Erythroblast (primary cell): ENCODE measurements at regions not wholly inside any gene's neighbourhood (a gene's known extent, or its start where the extent isn't known, plus 50 kb on each side); places are given as distances from the start of the nearest gene placed in this dataset.

Experiments used
- GATA1 ChIP-seq: IDR thresholded peaks from 2 replicates; pipeline ENCODE4 v1.6.1; 2011; ENCODE audit warnings: low read depth, mild to moderate bottlenecking, control low read depth, low read length, moderate library complexity
- POLR2A ChIP-seq: IDR thresholded peaks from 2 replicates; pipeline ENCODE4 v1.6.1; 2011; ENCODE audit warnings: mild to moderate bottlenecking, low read length

GRCh38 chr16:9603316-9603715 lies 511.9 kb downstream of the HAPSTR1 start:
- TF ChIP-seq POLR2A (no peak), GATA1 (no peak)
